NCI-H748 treated with DMSO at 0.1 percent for 48 hours (cell line): ENCODE measurements at regions not wholly inside any gene's neighbourhood (a gene's known extent, or its start where the extent isn't known, plus 50 kb on each side); places are given as distances from the start of the nearest gene placed in this dataset.
A peak's percentile ranks its signal among the peaks of the same experiment; 100 is the strongest.

Experiments used
- DNase-seq: peaks from one replicate; lab custom pipeline; 2025; lab: John Stamatoyannopoulos, UW

- no peak for DNase-seq
Measured at GRCh38 chr10:109191823-109192222, 731.5 kb downstream of the XPNPEP1 start.

- no peak for DNase-seq
Measured at GRCh38 chr10:109191341-109191740, 732.0 kb downstream of the XPNPEP1 start.

- no peak for DNase-seq
Measured at GRCh38 chr10:109187677-109188076, 735.6 kb downstream of the XPNPEP1 start.

GRCh38 chr10:109183366-109183765 lies 739.9 kb downstream of the XPNPEP1 start:
- no peak for DNase-seq

GRCh38 chr10:109178591-109178990 lies 744.7 kb downstream of the XPNPEP1 start:
- no peak for DNase-seq

- no peak for DNase-seq
Measured at GRCh38 chr10:109174526-109174925, 748.8 kb downstream of the XPNPEP1 start.

GRCh38 chr10:109173937-109174336 lies 749.4 kb downstream of the XPNPEP1 start:
- no peak for DNase-seq

- DNase-seq = peak; percentile 7
Measured at GRCh38 chr10:109173121-109173520, 750.2 kb downstream of the XPNPEP1 start.

GRCh38 chr10:109166935-109167334 lies 756.4 kb downstream of the XPNPEP1 start:
- no peak for DNase-seq

GRCh38 chr10:109159351-109159750 lies 764.0 kb downstream of the XPNPEP1 start:
- DNase-seq = no peak

GRCh38 chr10:109156396-109156795 lies 766.9 kb downstream of the XPNPEP1 start:
- DNase-seq = no peak

- DNase-seq = no peak
Measured at GRCh38 chr10:109149666-109150350, 773.5 kb downstream of the XPNPEP1 start.

- DNase-seq = no peak
Measured at GRCh38 chr10:109127363-109127762, 795.9 kb downstream of the XPNPEP1 start.

GRCh38 chr10:109126541-109126940 lies 796.8 kb downstream of the XPNPEP1 start:
- no peak for DNase-seq

- no peak for DNase-seq
Measured at GRCh38 chr10:109126016-109126415, 797.3 kb downstream of the XPNPEP1 start.

GRCh38 chr10:109115179-109115578 lies 808.1 kb downstream of the XPNPEP1 start:
- DNase-seq = no peak

GRCh38 chr10:109114579-109114978 lies 808.7 kb downstream of the XPNPEP1 start:
- DNase-seq = no peak

- no peak for DNase-seq
Measured at GRCh38 chr10:109106604-109107003, 816.7 kb downstream of the XPNPEP1 start.

- DNase-seq = no peak
Measured at GRCh38 chr10:109105725-109106124, 817.6 kb downstream of the XPNPEP1 start.

- no peak for DNase-seq
Measured at GRCh38 chr10:109104806-109105205, 818.5 kb downstream of the XPNPEP1 start.

GRCh38 chr10:109103278-109103677 lies 820.0 kb downstream of the XPNPEP1 start:
- no peak for DNase-seq

- no peak for DNase-seq
Measured at GRCh38 chr10:109089779-109090178, 833.5 kb downstream of the XPNPEP1 start.

- DNase-seq = no peak
Measured at GRCh38 chr10:109071539-109071938, 851.8 kb downstream of the XPNPEP1 start.

- no peak for DNase-seq
Measured at GRCh38 chr10:109070492-109070891, 852.8 kb downstream of the XPNPEP1 start.
